ENCODE measurements at regions not wholly inside any gene's neighbourhood (a gene's known extent, or its start where the extent isn't known, plus 50 kb on each side); places are given as distances from the start of the nearest gene placed in this dataset.

DNA sequence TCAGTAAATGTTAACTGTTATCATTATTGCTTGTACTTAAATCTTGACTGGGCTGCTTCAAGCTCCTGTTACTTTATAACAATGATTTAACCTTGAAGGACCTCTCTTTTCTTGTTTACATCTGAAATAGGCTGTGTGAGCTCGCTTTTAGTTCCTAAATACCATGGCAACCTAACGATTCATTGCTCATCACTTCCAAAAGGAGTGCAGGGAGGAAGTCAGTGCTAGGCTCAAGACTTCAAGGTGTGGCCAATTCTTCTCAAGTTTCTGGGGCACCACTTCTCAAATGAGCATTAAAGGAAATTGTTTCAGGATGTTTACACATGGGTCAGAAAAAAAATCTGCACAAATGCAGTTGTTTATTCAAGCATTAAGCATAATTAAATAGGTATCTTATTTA, 284.2 kb downstream of the MTERF1 start:
- Mint-ChIP-seq H3K27ac (peak overlapping the region; percentile 9; the same call in 1 of the 2 replicates), H3K9me3 (peaks cover 22% of the 10 kb centered on the region), H3K36me3 (peaks cover 12% of the 10 kb centered on the region), H3K27me3 (ENCODE audit: low read depth) (peaks cover 6% of the 10 kb centered on the region), H3K4me3 (no peak overlapping the region), H3K4me1 (peaks cover 21% of the 10 kb centered on the region)
- TF ChIP-seq ZNF416 (CRISPR knock-in tag; IDR thresholded peaks at IDR 0.05), result no peak
- TF ChIP-seq, protein P1, sequence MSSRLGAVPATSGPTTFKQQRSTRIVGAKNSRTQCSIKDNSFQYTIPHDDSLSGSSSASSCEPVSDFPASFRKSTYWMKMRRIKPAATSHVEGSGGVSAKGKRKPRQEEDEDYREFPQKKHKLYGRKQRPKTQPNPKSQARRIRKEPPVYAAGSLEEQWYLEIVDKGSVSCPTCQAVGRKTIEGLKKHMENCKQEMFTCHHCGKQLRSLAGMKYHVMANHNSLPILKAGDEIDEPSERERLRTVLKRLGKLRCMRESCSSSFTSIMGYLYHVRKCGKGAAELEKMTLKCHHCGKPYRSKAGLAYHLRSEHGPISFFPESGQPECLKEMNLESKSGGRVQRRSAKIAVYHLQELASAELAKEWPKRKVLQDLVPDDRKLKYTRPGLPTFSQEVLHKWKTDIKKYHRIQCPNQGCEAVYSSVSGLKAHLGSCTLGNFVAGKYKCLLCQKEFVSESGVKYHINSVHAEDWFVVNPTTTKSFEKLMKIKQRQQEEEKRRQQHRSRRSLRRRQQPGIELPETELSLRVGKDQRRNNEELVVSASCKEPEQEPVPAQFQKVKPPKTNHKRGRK (CRISPR knock-in tag; IDR thresholded peaks at IDR 0.05; ENCODE audit: borderline replicate concordance), result no peak
- TF ChIP-seq TP53 (CRISPR knock-in tag; IDR thresholded peaks at IDR 0.05), result no peak
- TF ChIP-seq, protein P2, sequence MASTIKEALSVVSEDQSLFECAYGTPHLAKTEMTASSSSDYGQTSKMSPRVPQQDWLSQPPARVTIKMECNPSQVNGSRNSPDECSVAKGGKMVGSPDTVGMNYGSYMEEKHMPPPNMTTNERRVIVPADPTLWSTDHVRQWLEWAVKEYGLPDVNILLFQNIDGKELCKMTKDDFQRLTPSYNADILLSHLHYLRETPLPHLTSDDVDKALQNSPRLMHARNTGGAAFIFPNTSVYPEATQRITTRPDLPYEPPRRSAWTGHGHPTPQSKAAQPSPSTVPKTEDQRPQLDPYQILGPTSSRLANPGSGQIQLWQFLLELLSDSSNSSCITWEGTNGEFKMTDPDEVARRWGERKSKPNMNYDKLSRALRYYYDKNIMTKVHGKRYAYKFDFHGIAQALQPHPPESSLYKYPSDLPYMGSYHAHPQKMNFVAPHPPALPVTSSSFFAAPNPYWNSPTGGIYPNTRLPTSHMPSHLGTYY (CRISPR knock-in tag; IDR thresholded peaks at IDR 0.05), result no peak
- no peak for TF ChIP-seq GTF2I (CRISPR knock-in tag; conservative IDR thresholded peaks at IDR 0.05)
- TF ChIP-seq, protein P3, sequence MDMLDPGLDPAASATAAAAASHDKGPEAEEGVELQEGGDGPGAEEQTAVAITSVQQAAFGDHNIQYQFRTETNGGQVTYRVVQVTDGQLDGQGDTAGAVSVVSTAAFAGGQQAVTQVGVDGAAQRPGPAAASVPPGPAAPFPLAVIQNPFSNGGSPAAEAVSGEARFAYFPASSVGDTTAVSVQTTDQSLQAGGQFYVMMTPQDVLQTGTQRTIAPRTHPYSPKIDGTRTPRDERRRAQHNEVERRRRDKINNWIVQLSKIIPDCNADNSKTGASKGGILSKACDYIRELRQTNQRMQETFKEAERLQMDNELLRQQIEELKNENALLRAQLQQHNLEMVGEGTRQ (CRISPR knock-in tag; IDR thresholded peaks at IDR 0.05), result no peak
- ATAC-seq (peak; percentile 48; the same call in 1 of the 2 replicates), DNase-seq (ENCODE audit: low spot score) (no peak)
- ChIA-PET POLR2A (no interaction called here), CTCF (interaction anchor here (1.1 kb wide), 1 partner anchor 15 kb away, joined by 3 read pairs; no protein-coding TSS in a partner anchor)

DNA sequence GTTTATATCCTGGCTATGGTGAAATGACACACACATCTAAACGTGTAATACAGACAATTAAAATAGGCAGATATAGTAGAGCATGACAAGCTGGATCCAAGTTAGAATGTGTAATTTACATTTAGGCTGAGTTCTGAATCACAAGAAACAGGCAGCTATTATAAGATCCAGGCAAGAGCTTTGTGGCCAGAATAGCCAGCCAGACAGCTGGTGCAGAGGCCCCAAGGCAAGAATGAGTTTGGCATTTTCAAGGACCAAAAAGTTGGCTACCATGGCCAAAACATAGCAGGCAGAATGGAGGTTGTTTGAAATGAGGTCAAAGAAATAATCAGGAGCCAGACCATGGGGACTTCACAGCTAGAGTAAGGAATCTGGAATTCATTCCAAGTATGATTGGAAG, 281.7 kb downstream of the MTERF1 start:
- ATAC-seq, result no peak
- Mint-ChIP-seq H3K27ac (no peak overlapping the region), H3K4me3 (no peak overlapping the region), H3K36me3 (no peaks in the 10 kb centered on the region), H3K9me3 (0 out of 2 replicates have a peak, but pooled peaks cover under 1% of the 10 kb centered on the region), H3K27me3 (ENCODE audit: low read depth) (no peaks in the 10 kb centered on the region), H3K4me1 (peaks cover 28% of the 10 kb centered on the region)
- no peak for DNase-seq (ENCODE audit: low spot score)
- TF ChIP-seq EMX1 (CRISPR knock-in tag; IDR thresholded peaks at IDR 0.05) (no peak), ZNF671 (CRISPR knock-in tag; IDR thresholded peaks at IDR 0.05) (no peak), TEAD4 (CRISPR knock-in tag; IDR thresholded peaks at IDR 0.05) (no peak), ZNF121 (CRISPR knock-in tag; IDR thresholded peaks at IDR 0.05) (no peak), CBFB (CRISPR knock-in tag; IDR thresholded peaks at IDR 0.05; ENCODE audit: low read depth) (no peak), NFE2L1 (CRISPR knock-in tag; IDR thresholded peaks at IDR 0.05) (no peak), FOXK1 (CRISPR knock-in tag; IDR thresholded peaks at IDR 0.05) (no peak), ZNF416 (CRISPR knock-in tag; IDR thresholded peaks at IDR 0.05) (no peak), ZNF263 (CRISPR knock-in tag; IDR thresholded peaks at IDR 0.05; ENCODE audit: low read depth) (no peak), NFATC4 (CRISPR knock-in tag; IDR thresholded peaks at IDR 0.05) (no peak), ELF4 (CRISPR knock-in tag; IDR thresholded peaks at IDR 0.05; ENCODE audit: low read depth) (no peak), SMAD4 (CRISPR knock-in tag; IDR thresholded peaks at IDR 0.05) (no peak)
- TF ChIP-seq, protein P4, sequence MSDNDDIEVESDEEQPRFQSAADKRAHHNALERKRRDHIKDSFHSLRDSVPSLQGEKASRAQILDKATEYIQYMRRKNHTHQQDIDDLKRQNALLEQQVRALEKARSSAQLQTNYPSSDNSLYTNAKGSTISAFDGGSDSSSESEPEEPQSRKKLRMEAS (CRISPR knock-in tag; IDR thresholded peaks at IDR 0.05), result no peak
- TF ChIP-seq, protein P5, sequence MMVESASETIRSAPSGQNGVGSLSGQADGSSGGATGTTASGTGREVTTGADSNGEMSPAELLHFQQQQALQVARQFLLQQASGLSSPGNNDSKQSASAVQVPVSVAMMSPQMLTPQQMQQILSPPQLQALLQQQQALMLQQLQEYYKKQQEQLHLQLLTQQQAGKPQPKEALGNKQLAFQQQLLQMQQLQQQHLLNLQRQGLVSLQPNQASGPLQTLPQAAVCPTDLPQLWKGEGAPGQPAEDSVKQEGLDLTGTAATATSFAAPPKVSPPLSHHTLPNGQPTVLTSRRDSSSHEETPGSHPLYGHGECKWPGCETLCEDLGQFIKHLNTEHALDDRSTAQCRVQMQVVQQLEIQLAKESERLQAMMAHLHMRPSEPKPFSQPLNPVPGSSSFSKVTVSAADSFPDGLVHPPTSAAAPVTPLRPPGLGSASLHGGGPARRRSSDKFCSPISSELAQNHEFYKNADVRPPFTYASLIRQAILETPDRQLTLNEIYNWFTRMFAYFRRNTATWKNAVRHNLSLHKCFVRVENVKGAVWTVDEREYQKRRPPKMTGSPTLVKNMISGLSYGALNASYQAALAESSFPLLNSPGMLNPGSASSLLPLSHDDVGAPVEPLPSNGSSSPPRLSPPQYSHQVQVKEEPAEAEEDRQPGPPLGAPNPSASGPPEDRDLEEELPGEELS (CRISPR knock-in tag; IDR thresholded peaks at IDR 0.05), result no peak
- TF ChIP-seq, protein P6, sequence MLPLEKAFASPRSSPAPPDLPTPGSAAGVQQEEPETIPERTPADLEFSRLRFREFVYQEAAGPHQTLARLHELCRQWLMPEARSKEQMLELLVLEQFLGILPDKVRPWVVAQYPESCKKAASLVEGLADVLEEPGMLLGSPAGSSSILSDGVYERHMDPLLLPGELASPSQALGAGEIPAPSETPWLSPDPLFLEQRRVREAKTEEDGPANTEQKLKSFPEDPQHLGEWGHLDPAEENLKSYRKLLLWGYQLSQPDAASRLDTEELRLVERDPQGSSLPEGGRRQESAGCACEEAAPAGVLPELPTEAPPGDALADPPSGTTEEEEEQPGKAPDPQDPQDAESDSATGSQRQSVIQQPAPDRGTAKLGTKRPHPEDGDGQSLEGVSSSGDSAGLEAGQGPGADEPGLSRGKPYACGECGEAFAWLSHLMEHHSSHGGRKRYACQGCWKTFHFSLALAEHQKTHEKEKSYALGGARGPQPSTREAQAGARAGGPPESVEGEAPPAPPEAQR (CRISPR knock-in tag; IDR thresholded peaks at IDR 0.05), result no peak
- TF ChIP-seq, protein P7, sequence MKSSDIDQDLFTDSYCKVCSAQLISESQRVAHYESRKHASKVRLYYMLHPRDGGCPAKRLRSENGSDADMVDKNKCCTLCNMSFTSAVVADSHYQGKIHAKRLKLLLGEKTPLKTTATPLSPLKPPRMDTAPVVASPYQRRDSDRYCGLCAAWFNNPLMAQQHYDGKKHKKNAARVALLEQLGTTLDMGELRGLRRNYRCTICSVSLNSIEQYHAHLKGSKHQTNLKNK (CRISPR knock-in tag; IDR thresholded peaks at IDR 0.05), result no peak
- TF ChIP-seq, protein P2 (CRISPR knock-in tag; IDR thresholded peaks at IDR 0.05), result no peak
- TF ChIP-seq, protein P8, sequence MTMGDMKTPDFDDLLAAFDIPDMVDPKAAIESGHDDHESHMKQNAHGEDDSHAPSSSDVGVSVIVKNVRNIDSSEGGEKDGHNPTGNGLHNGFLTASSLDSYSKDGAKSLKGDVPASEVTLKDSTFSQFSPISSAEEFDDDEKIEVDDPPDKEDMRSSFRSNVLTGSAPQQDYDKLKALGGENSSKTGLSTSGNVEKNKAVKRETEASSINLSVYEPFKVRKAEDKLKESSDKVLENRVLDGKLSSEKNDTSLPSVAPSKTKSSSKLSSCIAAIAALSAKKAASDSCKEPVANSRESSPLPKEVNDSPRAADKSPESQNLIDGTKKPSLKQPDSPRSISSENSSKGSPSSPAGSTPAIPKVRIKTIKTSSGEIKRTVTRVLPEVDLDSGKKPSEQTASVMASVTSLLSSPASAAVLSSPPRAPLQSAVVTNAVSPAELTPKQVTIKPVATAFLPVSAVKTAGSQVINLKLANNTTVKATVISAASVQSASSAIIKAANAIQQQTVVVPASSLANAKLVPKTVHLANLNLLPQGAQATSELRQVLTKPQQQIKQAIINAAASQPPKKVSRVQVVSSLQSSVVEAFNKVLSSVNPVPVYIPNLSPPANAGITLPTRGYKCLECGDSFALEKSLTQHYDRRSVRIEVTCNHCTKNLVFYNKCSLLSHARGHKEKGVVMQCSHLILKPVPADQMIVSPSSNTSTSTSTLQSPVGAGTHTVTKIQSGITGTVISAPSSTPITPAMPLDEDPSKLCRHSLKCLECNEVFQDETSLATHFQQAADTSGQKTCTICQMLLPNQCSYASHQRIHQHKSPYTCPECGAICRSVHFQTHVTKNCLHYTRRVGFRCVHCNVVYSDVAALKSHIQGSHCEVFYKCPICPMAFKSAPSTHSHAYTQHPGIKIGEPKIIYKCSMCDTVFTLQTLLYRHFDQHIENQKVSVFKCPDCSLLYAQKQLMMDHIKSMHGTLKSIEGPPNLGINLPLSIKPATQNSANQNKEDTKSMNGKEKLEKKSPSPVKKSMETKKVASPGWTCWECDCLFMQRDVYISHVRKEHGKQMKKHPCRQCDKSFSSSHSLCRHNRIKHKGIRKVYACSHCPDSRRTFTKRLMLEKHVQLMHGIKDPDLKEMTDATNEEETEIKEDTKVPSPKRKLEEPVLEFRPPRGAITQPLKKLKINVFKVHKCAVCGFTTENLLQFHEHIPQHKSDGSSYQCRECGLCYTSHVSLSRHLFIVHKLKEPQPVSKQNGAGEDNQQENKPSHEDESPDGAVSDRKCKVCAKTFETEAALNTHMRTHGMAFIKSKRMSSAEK (CRISPR knock-in tag; IDR thresholded peaks at IDR 0.05; ENCODE audit: borderline replicate concordance), result no peak
- POLR2A ChIA-PET, result no interaction called here
- CTCF ChIA-PET, result no interaction called here
